ENCODE measurements at regions not wholly inside any gene's neighbourhood (a gene's known extent, or its start where the extent isn't known, plus 50 kb on each side); places are given as distances from the start of the nearest gene placed in this dataset.

- no peak for TF ChIP-seq ZBTB49 (CRISPR knock-in tag; IDR thresholded peaks at IDR 0.05; ENCODE audit: borderline replicate concordance)
- no peak for TF ChIP-seq ZC3H13 (CRISPR knock-in tag; IDR thresholded peaks at IDR 0.05)
- TF ChIP-seq MLXIP (CRISPR knock-in tag; IDR thresholded peaks at IDR 0.05; ENCODE audit: borderline replicate concordance): no peak
- no peak for TF ChIP-seq ZNF552 (CRISPR knock-in tag; IDR thresholded peaks at IDR 0.05; ENCODE audit: borderline replicate concordance)
- TF ChIP-seq SNAPC2 (CRISPR knock-in tag; IDR thresholded peaks at IDR 0.05): no peak
- TF ChIP-seq TFAP4 (IDR thresholded peaks at IDR 0.05; ENCODE audit: borderline replicate concordance, low read depth): no peak
- 0 out of 2 replicates have a peak, but pooled peaks have one; percentile 28 for TF ChIP-seq ZMYM4 (CRISPR knock-in tag; IDR thresholded peaks at IDR 0.05)
- TF ChIP-seq ZNF124 (CRISPR knock-in tag; IDR thresholded peaks at IDR 0.05): no peak
- TF ChIP-seq ZNF83 (CRISPR knock-in tag; IDR thresholded peaks at IDR 0.05; ENCODE audit: borderline replicate concordance): no peak
- TF ChIP-seq SRY (CRISPR knock-in tag; IDR thresholded peaks at IDR 0.05): no peak
- TF ChIP-seq HNRNPUL1 (IDR thresholded peaks at IDR 0.05; ENCODE audit: low read depth, low read length): no peak
- no peak for TF ChIP-seq HMGXB3 (CRISPR knock-in tag; IDR thresholded peaks at IDR 0.05; ENCODE audit: borderline replicate concordance)
- TF ChIP-seq AKAP8 (CRISPR knock-in tag; IDR thresholded peaks at IDR 0.05): 0 out of 2 replicates have a peak, but pooled peaks have one; percentile 46
- no peak for TF ChIP-seq SP2 (CRISPR knock-in tag; IDR thresholded peaks at IDR 0.05)
- no peak for TF ChIP-seq HDAC1 (CRISPR knock-in tag; IDR thresholded peaks at IDR 0.05)
- TF ChIP-seq IRX3 (CRISPR knock-in tag; IDR thresholded peaks at IDR 0.05; ENCODE audit: borderline replicate concordance, low read depth): no peak
- TF ChIP-seq NAIF1 (CRISPR knock-in tag; IDR thresholded peaks at IDR 0.05; ENCODE audit: borderline replicate concordance): no peak
- TF ChIP-seq ZNF337 (CRISPR knock-in tag; IDR thresholded peaks at IDR 0.05; ENCODE audit: borderline replicate concordance, low read depth): no peak
- no peak for TF ChIP-seq ZBTB3 (CRISPR knock-in tag; IDR thresholded peaks at IDR 0.05; ENCODE audit: borderline replicate concordance, low read depth)
Observed at GRCh38 chr20:22465622-22466446, 118.5 kb downstream of the FOXA2 start (continued).

All from HepG2 (cell line).